ENCODE measurements at regions not wholly inside any gene's neighbourhood (a gene's known extent, or its start where the extent isn't known, plus 50 kb on each side); places are given as distances from the start of the nearest gene placed in this dataset.

- TF ChIP-seq CTCF (IDR thresholded peaks at IDR 0.05) (no peak), EP300 (IDR thresholded peaks at IDR 0.05) (no peak), POLR2A (IDR thresholded peaks at IDR 0.05) (no peak)
These were observed 68.6 kb upstream of the PPP3CA start for GRCh38 chr4:101415962-101416361.

Measured in gastroesophageal sphincter (tissue), 3 donors.